ENCODE measurements at regions not wholly inside any gene's neighbourhood (a gene's known extent, or its start where the extent isn't known, plus 50 kb on each side); places are given as distances from the start of the nearest gene placed in this dataset.

- no peak for TF ChIP-seq EZH2 (IDR thresholded peaks at IDR 0.05)
- TF ChIP-seq, protein P1, sequence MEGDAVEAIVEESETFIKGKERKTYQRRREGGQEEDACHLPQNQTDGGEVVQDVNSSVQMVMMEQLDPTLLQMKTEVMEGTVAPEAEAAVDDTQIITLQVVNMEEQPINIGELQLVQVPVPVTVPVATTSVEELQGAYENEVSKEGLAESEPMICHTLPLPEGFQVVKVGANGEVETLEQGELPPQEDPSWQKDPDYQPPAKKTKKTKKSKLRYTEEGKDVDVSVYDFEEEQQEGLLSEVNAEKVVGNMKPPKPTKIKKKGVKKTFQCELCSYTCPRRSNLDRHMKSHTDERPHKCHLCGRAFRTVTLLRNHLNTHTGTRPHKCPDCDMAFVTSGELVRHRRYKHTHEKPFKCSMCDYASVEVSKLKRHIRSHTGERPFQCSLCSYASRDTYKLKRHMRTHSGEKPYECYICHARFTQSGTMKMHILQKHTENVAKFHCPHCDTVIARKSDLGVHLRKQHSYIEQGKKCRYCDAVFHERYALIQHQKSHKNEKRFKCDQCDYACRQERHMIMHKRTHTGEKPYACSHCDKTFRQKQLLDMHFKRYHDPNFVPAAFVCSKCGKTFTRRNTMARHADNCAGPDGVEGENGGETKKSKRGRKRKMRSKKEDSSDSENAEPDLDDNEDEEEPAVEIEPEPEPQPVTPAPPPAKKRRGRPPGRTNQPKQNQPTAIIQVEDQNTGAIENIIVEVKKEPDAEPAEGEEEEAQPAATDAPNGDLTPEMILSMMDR (IDR thresholded peaks at IDR 0.05), result no peak
- TF ChIP-seq EZH2phosphoT487 (IDR thresholded peaks at IDR 0.05), result no peak
Observed at GRCh38 chr5:136526021-136526420, 160.7 kb upstream of the TRPC7 start.

Data from neural progenitor cell (in vitro differentiated cells).